HG03060 (cell line): ENCODE measurements at regions not wholly inside any gene's neighbourhood (a gene's known extent, or its start where the extent isn't known, plus 50 kb on each side); places are given as distances from the start of the nearest gene placed in this dataset.
A peak's percentile ranks its signal among the peaks of the same experiment; 100 is the strongest.
"Not testable (repeated sequence)": the region's sequence is repeated elsewhere in the genome, so short reads cannot be mapped to it uniquely, and the experiment has no call there.

ENCODE experiments used
- ATAC-seq: cut with Tn5 transposase; IDR thresholded peaks from one replicate; pipeline ENCODE4 v1.9.1; 2021; ENCODE audit warnings: low read depth, moderate number of reproducible peaks; ENCODE audit not compliant: unreplicated experiment

- not testable (repeated sequence) for ATAC-seq
These were observed 61.0 kb downstream of the SPDYE17 start for GRCh38 chr7:76971201-76971600.

GRCh38 chr7:76969892-76970291 lies 62.3 kb downstream of the SPDYE17 start:
- not testable (repeated sequence) for ATAC-seq

GRCh38 chr7:76965731-76966548 lies 66.2 kb downstream of the SPDYE17 start:
- not testable (repeated sequence) for ATAC-seq

- ATAC-seq, result not testable (repeated sequence)
These were observed 68.1 kb downstream of the SPDYE17 start for GRCh38 chr7:76964050-76964449.

GRCh38 chr7:76963061-76963460 lies 69.1 kb downstream of the SPDYE17 start:
- ATAC-seq, result not testable (repeated sequence)

GRCh38 chr7:76960400-76960986 lies 71.7 kb downstream of the SPDYE17 start:
- not testable (repeated sequence) for ATAC-seq

GRCh38 chr7:76959573-76960399 lies 72.4 kb downstream of the SPDYE17 start:
- peak; percentile 78 for ATAC-seq

GRCh38 chr7:76956531-76956930 lies 75.6 kb downstream of the SPDYE17 start:
- not testable (repeated sequence) for ATAC-seq

- not testable (repeated sequence) for ATAC-seq
These were observed 77.0 kb downstream of the SPDYE17 start for GRCh38 chr7:76955124-76955523.

GRCh38 chr7:76944603-76945002 lies 87.6 kb downstream of the SPDYE17 start:
- ATAC-seq, result not testable (repeated sequence)

- not testable (repeated sequence) for ATAC-seq
These were observed 90.1 kb downstream of the SPDYE17 start for GRCh38 chr7:76941809-76942765.

- ATAC-seq, result not testable (repeated sequence)
These were observed 94.4 kb downstream of the SPDYE17 start for GRCh38 chr7:76937781-76938180.

GRCh38 chr7:76937330-76937729 lies 94.8 kb downstream of the SPDYE17 start:
- not testable (repeated sequence) for ATAC-seq

- ATAC-seq, result not testable (repeated sequence)
These were observed 95.8 kb downstream of the SPDYE17 start for GRCh38 chr7:76936346-76936745.

GRCh38 chr7:76934711-76935110 lies 97.5 kb downstream of the SPDYE17 start:
- ATAC-seq, result not testable (repeated sequence)

- peak; percentile 65 for ATAC-seq
These were observed 99.2 kb downstream of the SPDYE17 start for GRCh38 chr7:76932957-76933356.

GRCh38 chr7:76931441-76931840 lies 100.7 kb downstream of the SPDYE17 start:
- ATAC-seq, result not testable (repeated sequence)

GRCh38 chr7:76930416-76930815 lies 101.7 kb downstream of the SPDYE17 start:
- not testable (repeated sequence) for ATAC-seq

GRCh38 chr7:76928751-76929150 lies 103.4 kb downstream of the SPDYE17 start:
- not testable (repeated sequence) for ATAC-seq
